ENCODE measurements at regions not wholly inside any gene's neighbourhood (a gene's known extent, or its start where the extent isn't known, plus 50 kb on each side); places are given as distances from the start of the nearest gene placed in this dataset.
"Not testable (repeated sequence)": the region's sequence is repeated elsewhere in the genome, so short reads cannot be mapped to it uniquely, and the experiment has no call there.

DNA sequence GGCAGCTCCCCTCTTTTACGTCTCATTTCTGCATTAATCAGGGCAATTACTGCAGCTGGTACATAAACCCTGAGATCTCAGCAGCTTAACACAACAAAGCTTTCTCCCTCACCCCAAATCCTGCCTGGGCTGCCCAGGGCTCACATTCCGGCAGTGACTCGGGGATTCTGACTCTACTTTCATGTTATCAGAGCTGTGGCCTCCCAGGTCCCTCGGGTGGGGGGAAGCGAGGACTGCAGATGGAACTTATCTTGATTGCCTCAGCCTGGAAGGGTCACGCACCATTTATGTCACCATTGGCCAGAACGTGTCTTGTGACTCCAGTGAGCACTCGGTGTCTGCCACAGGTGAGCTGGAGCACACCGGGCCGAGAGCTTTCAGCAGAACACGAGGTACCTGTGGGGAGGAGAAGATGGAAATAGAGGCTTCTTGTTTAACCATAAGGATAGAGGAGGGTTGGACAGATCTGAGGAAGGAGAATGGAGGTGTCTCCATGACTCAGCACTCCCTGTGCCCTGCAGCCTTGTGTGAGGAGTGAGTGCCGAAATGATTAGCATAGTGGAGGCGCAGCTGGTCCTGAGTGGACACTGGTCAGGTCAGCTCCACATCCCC, 88.5 kb upstream of the EXOC2 start:
- no peak for DNase-seq (ENCODE audit: low read depth in 2 of 2)

- DNase-seq (ENCODE audit: low read depth in 2 of 2), result no peak
Measured at GRCh38 chr6:780706-781105, 87.8 kb upstream of the EXOC2 start.

- DNase-seq (ENCODE audit: low read depth in 2 of 2), result no peak
Measured at GRCh38 chr6:776951-777350, 84.0 kb upstream of the EXOC2 start.

GRCh38 chr6:776528-776931, 83.6 kb upstream of the EXOC2 start:
- DNase-seq (ENCODE audit: low read depth in 2 of 2), result no peak

GRCh38 chr6:775863-776262, 82.9 kb upstream of the EXOC2 start:
- DNase-seq (ENCODE audit: low read depth in 2 of 2), result no peak

DNA sequence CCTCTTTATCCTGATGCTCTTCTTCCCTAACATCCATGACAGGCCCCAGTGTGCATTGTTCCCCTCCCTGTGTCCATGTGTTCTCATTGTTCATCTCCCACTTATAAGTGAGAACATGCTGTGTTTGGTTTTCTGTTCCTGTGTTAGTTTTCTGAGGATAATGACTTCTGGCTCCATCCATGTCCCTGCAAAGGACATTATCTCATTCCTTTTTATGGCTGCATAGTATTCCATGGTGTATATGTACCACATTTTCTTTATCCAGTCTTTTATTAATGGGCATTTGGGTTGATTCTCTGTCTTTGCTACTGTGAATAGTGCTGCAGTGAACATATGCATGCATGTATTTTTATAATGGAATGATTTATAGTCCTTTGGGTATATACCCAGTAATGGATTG, 78.7 kb upstream of the EXOC2 start:
- not testable (repeated sequence) for DNase-seq (ENCODE audit: low read depth in 2 of 2)

GRCh38 chr6:767755-768512, 75.0 kb upstream of the EXOC2 start:
- no peak for DNase-seq (ENCODE audit: low read depth in 2 of 2)

GRCh38 chr6:766625-767024, 73.7 kb upstream of the EXOC2 start:
- no peak for DNase-seq (ENCODE audit: low read depth in 2 of 2)

GRCh38 chr6:761997-762396, 69.1 kb upstream of the EXOC2 start:
- DNase-seq (ENCODE audit: low read depth in 2 of 2), result no peak

- no peak for DNase-seq (ENCODE audit: low read depth in 2 of 2)
Measured at GRCh38 chr6:760982-761955, 68.3 kb upstream of the EXOC2 start.

DNA sequence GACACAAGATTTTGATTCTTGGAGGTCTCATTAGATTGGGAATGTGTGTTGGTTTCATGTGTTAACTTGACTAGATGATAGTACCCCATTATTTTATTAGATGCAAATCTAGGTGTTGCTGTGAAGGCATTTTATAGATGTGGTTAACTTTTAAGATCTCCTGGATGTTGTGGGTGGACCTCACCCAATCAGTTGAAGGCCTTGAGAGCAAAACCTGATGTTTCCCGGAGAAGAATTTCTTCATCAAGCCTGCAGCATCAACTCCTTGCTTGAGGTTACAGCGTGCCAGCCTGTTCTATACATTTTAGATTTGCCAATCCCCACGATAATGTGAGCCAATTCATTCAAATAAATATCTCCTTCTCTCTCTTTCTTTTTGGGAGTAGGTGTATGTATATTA, 66.8 kb upstream of the EXOC2 start:
- DNase-seq (ENCODE audit: low read depth in 2 of 2), result no peak

- no peak for DNase-seq (ENCODE audit: low read depth in 2 of 2)
Measured at GRCh38 chr6:756224-756623, 63.3 kb upstream of the EXOC2 start.

GRCh38 chr6:754202-754601, 61.3 kb upstream of the EXOC2 start:
- DNase-seq (ENCODE audit: low read depth in 2 of 2), result no peak

DNA sequence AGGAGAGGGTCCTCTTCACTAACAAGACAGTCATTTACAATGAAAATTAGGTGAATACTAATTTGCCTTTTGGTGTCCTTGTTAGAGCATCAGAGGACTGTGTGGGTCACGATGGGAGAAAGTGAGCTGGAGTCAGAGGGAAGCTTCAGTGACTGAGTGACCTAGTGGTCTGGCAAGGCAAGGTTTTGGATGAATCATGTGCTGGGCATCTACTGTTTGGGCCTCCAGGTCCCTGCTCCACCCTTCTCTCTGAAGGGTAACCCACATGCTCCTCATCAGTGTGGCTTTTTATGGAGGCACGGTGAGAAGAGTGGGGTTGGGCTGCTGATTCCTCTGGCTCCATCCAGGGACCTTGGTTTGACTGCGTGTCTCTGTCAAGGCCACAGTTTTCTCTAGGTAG, 60.5 kb upstream of the EXOC2 start:
- no peak for DNase-seq (ENCODE audit: low read depth in 2 of 2)

DNA sequence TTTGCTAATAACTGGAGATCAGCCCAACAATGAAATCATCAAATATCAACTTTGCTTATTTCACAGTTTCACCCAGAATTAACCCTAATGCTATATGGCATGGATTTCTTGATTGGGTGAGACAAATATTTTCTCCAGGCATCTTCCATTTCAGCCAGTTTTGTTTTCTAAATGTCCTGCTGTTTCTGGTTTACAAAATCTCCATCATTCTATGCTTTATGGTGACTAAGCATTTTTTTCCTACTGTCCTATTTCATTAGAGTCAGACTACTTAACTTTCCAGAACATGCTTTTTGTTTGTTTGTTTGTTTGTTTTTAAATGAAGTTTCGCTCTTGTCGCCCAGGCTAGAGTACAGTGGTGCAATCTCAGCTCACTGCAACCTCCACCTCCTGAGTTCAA, 59.5 kb upstream of the EXOC2 start:
- no peak for DNase-seq (ENCODE audit: low read depth in 2 of 2)

DNA sequence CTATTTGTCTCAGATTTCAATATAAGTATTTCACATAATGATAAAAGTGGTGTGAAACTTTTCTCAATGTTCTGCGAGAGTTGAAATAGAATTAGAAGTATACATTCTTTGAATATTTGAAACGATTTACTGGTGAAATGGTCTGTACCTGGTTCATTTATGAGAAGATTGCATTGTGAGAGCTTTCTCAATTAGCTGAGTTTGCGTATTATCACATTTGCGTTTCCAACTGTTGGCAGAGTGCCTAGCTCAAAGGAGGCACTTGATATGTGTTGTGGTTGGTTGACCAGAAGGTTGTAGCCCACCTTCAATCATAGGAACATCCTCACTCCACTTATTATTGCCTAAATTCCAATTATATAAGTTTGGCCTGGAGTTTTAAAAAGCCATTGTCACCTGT, 58.8 kb upstream of the EXOC2 start:
- DNase-seq (ENCODE audit: low read depth in 2 of 2), result no peak

- no peak for DNase-seq (ENCODE audit: low read depth in 2 of 2)
Measured at GRCh38 chr6:747921-748320, 55.0 kb upstream of the EXOC2 start.

DNA sequence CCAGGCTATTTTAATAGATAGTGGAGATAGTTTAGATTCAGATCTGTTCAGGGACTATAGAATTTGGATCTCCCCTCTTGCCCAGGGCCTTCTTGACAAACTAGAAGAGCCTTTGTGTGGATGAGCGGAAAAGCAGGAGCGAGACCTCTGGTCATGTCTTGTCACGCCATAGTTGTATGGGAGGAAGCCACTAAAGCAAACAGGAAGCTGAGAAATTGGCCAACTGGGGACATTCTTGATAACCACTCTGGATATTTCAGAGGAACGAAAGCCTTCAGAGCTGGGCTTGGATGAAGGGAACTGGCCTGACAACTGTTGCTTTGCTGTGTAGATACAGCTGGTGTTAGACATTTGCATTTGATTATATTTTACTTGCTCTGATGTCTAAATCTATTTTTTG, 54.1 kb upstream of the EXOC2 start:
- no peak for DNase-seq (ENCODE audit: low read depth in 2 of 2)

- no peak for DNase-seq (ENCODE audit: low read depth in 2 of 2)
Measured at GRCh38 chr6:744666-745353, 51.9 kb upstream of the EXOC2 start.

DNA sequence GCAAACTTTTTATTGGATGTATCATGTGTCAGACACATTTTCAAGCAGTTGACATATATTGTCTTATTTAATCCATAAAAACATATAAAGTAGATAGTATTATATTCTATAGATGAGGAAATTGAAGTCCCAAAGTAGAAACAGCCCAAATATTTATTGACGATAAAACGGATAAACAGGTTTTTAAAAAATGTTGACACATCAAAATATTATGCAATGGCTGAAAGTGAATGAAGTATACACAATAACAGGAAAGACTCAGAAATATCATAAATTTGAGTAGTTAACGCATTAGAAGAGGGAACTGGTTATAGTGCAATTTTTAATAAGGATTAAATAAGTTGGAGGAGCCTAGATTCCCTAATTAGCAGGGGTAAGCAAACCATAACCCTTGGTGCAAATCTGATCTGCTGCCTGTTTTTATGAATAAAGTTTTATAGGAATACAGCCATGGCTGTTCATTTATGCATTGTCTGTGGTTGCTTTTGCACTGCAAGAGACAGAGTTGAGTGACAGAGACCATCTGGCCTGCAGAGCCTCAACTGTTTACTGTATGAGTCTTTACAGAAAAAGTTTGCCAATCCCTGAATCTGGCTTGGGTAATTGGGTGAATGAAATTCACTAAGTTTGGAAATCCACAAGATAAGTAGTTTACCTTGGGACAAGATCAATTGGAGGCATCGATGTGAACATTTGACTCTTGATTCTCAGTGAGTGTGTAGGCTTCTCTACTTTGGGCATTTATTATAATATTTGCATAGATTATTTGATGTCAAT, 50.6 kb upstream of the EXOC2 start:
- DNase-seq (ENCODE audit: low read depth in 2 of 2), result no peak

All from stimulated activated CD4-positive, alpha-beta T cell treated with anti-CD3 and anti-CD28 coated beads, Interleukin-15, amount 100 ng/mL, for 48 hours (primary cell).